HG03432 (cell line): ENCODE measurements at regions not wholly inside any gene's neighbourhood (a gene's known extent, or its start where the extent isn't known, plus 50 kb on each side); places are given as distances from the start of the nearest gene placed in this dataset.

ENCODE experiments used
- ATAC-seq: cut with Tn5 transposase; IDR thresholded peaks from one replicate; pipeline ENCODE4 v1.9.1; 2021; ENCODE audit warnings: mild to moderate bottlenecking, moderate library complexity; ENCODE audit not compliant: unreplicated experiment

DNA sequence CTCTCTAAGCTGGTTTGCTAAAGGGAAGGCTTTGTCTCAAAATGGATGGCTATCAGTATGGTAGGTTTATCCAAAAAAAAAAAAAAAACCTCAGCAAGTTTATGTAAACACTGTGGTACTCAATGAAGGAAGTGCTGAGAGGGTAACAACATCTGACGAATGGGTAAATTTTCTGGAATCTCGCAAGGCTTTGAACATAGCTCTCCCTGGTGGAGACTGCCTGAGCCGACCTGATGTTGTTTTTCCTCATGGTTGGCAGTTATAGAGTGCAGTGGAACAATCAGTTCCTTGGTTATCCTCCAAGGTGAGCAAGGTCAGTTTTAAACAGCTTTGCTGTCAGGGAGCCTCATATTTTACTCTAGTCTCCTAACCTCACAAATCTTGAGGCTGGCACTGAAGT, 94.6 kb downstream of the ZPLD1 start:
- no peak for ATAC-seq

DNA sequence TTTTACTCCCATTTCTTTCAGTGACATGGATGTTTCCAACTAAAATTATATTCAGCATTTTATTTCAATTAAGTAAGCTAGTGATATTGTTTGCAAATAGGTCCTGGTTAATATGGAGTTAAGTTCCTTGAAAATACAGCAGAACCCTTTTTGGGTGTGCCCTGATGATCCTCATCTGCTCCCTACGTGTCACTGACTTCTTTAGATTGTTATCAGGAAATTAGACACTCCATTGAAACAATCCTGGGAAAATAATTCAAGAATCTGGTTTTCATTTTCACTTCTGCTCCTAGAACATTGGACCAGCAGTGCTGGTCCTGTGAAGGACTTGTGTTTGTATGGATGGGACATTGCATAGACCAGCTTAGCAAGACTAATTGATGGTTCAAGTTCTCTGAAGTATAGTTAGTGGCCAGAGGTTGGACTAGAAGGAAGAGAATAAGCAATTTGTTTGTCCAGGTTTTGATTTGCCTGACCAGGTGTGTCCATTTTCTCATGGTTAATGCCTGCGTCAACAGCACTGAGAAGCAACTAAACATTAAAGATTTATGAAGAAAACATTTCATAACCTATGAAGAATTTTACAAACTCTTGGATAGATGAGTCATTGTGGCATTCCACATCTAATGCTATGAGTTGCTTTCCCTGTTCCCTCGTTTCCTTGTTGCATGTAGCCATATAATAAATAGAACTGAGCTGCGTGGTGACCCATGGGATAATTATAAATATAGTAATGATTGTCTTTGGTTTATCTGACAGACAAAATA, 95.8 kb downstream of the ZPLD1 start:
- no peak for ATAC-seq

DNA sequence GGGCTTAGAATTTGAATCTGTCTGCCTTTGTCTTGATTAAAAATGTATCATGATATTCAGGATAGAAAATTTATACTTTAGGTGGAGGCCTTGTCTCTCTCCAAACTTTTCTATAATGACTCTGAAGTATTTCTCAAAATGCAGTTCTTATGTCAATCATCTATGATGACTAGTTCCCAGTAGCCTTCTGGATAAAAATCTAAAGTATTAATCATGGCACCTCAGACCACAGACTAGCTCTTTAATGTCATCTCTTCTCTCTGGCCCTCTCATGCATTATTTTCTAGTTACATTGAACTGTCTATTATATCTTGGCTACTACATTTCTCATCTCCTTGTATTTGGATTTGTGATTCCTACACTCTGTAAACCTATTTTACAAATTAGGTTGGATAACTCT, 96.9 kb downstream of the ZPLD1 start:
- ATAC-seq, result no peak

DNA sequence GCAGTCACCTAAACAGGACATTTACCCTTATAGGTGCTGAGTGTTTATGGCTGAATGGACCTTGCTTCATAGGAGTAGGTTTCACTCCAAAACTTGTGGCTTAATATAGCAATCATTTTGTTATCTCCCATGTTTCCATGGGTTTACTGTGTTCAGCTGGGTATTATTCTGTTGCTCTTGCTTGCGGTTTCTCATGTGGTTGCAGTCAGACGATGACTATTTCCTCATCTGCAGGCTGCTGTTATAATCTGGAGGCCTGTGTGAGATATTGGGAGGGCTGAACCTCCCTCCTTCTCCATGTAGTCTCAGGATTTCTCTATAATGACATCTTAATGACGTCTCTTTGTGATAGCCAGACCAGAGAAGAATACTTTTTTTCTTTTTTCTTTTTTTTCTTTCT, 98.1 kb downstream of the ZPLD1 start:
- ATAC-seq, result no peak

DNA sequence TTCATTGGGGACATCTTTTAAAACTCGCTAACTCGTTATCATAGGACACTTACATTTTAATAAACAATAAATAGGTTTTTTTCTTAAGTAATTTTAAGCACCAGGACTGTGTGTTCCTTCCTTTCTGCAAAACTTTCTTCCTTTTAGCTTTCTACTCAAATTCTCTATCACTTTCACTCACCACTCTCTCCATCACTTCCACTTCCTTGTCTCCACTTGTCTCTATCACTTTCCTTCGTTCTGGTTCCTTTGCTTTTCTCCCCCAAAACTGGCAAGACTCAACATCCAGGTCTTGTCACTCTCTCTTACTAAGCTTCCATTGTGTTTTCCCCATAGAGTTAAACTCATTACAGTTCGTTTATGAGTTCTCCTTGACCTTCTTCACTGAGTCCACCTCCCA, 99.0 kb downstream of the ZPLD1 start:
- ATAC-seq, result no peak

DNA sequence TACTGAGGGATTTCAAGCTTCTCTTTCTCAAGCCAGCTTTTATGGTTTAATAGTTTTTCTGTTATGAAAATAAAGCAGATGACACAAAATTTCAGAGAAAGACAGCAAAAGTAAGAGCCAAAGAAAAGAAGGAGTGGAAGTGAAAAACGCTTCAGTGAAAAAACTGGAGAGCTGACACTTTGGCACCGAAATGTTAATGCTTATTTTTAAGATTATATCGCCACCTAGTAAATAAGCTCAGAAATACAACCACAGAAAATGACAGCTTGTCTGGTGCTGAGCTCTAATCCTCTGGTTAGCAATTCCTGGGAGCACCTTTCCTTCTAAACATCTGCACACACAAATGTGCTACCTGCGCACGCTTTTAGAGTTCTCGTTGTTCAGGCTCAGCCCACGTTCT, 101.6 kb downstream of the ZPLD1 start:
- no peak for ATAC-seq

DNA sequence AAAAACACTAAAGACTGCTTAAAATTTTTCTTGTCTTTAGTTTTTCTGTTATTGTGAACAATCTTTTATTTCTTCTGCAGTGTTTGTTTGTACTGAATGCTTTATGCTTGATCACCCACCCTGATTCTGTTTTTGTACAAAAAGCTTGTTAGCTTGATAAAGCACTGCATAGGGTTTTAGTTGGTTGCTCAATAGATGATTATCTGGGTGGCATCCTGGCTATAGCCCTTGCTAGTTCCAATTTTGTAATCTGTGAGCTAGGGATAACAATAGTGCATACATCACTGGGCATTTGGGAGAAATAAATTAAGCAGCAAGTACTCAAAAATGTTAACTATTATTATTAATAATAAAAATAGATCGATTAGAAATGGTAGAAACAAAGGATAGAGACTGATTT, 102.3 kb downstream of the ZPLD1 start:
- ATAC-seq, result no peak

DNA sequence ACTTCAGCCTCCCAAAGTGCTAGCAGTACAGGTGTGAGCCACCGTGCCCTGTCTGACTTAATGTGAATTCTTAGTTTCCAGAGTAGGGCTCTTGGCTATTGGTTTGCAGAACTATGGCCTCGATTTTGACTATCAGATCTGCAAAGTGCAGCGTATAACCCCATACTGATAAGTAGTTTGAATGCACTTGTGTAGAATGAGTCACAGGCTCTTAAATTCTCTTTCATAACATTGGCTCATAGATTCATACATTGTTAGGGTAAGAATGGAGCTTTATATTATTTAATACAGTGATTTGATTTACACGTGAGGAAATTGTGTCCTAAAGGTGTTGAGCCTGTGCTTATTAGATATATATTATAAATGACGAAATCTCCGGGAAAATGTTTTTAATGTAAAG, 109.9 kb downstream of the ZPLD1 start:
- ATAC-seq, result no peak

DNA sequence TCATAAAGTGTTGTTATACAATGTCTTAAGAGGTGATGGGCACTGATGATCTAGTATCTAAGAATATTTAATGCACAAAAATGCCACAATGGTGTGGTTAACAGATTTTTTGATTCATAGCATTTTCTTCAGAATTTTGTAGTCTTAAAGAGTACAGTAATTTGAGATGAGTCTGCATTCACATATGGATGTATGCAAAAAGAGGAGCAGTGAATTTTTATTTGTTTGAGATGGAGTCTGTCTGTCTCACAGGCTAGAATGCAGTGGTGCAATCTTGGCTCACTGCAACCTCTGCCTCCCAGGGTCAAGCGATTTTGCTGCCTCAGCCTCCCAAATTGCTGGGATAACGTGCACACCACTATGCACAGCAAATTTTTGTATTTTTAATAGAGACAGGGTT, 110.5 kb downstream of the ZPLD1 start:
- no peak for ATAC-seq

DNA sequence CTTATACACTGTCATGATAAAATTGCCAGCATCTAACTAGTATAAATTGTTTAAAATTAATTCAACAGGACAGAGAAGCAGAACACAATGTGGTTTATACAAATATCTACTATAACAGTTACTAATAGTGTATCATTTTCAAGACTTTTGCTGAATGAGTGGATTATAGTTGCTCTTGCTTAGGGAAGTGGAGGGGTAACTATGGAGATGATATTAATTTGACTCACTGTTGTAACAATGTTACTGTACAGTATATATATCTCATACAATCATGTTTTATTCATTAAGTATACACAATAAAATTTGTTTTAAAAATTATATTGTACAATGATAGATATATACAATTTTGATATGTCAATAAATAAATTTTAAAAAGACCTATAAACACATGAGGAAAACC, 119.1 kb downstream of the ZPLD1 start:
- no peak for ATAC-seq

DNA sequence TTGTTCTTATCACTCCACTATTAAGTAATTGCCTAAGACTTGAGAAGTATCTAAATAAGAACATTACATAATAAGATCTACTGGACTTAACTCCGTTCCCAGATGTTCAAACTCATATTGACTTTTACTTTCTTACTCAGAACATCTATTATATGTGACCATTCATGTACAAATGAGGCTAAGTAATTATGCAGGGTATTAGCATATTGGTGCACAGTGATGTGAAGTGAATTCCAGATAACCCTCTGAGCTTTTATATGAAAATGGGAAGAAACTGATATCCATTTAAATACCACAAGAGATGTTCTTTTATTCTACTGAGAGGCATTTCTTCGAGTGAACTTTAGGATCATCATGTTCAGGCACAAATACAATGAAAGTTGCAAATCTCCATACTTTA, 135.7 kb downstream of the ZPLD1 start:
- no peak for ATAC-seq

DNA sequence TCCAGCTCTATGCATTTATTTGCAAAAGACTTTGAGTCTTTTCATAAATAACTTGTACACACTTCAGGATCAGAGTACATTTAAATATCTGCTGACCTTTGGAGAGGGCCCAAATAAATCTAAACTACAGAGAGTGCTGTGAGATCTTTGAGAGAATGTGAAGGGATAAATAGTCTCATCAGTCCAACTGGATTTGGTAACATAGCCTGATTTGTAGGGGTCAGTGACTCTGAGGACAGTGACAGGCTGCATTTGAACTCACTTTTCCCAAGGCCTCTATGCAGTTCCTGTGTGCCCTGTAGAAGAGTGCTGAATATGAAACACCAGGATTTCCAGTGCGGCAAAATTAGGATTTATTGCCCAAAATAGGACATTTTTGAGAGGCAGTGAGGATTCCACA, 136.2 kb downstream of the ZPLD1 start:
- ATAC-seq, result no peak

DNA sequence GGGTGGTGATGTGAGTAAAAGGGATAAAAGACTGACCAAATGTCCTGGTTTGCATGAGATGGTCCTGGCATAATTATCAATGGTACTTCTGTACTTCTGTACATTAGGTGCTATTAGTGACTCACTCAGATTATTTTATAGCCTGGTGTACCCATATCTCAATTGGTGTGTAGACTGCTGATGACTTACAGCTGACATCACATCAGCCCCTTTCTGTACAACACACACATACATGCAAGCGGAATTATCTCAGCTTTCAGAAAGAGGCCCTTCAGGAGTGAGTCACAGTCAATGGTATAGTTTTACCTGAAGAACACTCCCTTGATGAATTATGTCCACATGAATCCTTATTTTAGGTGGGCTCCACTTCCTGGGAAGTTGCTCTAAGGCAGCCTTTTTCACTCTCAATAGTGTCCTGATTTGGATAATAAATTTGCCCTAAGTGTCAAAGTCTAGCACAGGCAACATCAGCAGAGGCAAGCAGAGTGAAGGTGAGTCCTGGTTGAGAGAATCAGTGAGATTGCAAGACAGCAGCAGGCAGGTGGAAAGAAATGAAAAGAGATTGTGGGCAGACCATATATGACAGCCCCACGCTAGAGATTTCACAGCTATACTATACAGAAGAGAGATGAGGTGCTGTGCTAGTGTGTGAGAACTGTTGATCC, 137.0 kb downstream of the ZPLD1 start:
- no peak for ATAC-seq

DNA sequence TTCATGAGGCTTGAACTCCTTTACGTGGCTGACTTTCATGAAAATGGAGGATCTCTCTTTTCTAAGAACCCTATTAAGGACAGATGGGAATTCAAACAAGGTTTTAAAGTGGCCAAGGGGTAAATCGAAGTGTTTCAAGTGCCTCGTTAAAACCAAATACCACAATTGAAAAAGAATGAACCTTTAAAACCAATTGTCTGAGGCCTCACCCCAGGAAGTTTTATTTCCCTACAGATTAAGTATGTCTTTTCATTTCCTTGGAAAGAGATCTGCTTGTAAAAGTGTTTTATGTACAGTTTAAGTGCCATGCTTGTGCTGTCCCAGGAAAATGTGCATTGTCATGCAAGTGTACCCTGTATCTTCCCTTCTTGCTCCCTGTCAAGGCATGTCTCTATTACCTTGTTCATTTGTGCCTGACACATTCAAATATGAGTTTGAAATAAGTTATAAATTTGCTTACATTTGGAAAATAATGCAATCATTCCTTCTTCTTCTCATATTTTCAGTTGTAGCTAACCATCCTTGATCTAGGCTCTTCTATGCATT, 138.7 kb downstream of the ZPLD1 start:
- no peak for ATAC-seq

DNA sequence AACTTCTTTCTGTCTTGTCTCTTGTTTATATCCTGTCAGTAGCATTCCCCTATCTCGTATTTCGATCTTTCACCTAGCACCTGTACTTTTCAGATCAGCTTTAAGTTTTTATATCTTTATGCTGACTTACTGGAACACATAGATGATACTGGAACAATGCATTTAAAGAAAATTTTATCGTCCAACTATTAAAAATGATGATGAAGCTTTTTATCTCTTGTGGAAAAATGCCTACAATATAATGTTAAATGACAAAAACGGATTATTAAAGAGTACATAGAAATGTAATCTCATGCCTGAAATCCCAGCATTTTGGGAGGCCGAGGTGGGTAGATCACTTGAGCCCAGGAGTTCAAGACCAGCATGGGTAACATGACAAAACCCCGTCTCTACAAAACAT, 139.5 kb downstream of the ZPLD1 start:
- no peak for ATAC-seq

DNA sequence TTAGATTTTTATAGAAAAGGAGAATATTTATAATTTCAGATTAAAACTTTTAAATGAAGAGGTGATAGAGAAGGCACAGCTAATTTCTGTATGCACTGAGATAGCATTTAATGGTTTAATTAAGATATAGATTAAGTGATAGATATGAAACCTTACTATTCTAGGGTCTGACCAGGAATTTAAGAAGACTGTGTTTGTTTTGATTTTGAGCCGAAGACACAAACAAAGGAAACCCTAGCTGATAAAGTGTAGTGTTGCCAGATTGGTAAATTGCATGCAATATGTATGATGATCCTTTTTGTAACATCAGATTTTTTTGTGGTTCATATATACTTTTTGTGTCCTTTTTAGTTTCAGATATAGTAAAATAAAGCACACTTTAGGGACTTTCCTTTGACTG, 141.8 kb downstream of the ZPLD1 start:
- no peak for ATAC-seq

DNA sequence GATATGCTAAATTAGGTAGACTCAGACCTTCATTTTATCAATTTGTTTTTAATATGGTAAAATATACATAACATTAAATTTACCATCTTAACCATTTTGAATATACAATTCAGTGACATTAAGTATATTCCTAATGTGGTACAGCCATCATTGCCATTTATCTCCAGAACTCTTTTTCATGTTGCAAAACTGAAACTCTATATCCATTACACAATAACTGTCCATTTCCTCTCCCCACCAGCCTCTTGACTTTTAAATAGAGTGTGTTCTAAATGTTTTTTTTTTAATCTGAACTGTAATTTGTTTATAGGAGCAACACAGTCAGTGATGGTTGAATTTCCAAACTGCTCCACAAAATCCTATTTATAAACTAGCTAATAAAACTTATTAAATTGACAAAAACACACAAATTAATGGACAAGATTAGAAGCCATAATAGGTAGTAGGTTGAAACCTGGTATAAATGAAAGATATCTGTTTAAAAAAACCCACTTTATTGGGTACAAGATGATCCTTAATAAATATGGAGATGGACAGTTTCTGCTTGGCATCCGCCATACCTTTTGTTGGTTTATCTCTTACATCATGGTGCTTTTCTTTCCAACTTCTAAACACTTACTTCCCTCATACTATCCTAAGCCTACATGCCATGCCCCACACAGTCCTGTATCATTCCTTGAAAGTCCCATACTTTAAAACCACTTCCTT, 142.4 kb downstream of the ZPLD1 start:
- no peak for ATAC-seq

DNA sequence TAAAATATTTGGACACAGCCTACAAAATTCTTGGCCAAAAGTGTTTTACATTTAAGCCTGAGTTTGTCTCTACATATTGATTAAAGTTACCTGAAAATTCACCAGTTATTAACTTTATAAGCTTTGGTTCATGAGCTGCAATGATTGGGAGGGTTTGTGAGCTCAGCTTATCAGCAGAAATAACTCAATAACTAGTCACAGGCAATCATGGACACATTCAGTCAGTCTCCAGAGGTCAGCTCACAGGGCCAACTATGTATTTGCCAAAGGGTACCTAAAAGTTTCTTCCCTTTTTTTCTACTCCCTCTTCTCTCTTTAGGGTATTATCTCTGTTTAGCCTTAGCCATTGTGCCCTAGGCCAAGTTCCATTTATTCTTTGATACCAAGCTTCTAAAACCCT, 145.9 kb downstream of the ZPLD1 start:
- no peak for ATAC-seq

DNA sequence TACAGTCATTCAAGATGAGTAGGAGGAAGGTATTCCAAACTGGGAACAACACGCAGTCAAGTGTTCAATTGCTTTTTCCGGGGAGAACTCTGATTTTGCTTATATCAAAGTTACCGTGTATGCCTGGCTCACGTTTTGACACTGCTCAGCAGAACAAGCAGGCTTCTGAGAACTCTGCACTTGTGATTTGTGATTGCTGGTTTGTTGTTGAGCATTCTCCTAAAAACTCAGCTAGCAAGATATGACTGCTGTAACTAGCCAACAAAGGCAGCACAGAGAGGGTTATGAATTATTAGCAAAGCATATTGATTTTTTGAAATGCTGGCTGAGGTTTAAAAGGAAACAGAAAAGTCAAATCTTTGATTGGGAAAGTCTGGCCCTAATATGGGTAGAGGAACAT, 151.7 kb downstream of the ZPLD1 start:
- no peak for ATAC-seq

DNA sequence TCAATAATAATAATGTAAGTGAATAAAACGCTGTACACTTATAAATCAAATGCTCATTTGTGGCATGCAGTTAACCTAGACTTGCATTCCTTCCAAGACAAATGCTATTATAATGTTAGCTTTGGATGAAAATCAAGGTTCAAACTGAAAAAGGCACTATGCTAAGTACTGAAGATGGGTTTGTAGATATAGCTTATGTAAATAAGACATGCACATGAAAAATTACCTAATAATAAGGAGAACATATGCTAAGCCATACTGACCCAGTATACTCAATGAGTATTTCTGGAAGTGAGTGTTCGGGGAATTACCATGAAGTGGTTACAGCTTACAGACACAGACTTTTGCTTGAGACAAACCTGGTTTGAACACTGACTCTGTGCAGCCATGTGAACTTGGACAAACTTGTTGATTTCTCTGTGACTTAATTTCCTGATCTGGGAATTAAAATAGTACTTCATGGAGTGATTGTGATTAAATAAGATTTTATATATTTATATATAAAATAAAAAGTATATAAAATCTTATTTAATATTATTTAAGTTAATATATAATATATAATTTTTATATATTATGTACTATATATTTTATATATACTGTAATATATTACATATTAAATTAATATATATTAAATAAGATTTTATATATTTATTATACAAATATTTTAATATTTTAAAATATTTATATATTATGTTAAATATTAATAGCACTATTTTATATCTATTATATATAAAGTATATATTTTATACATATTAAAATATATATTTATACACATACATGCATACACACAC, 159.2 kb downstream of the ZPLD1 start:
- ATAC-seq, result peak; percentile 37

DNA sequence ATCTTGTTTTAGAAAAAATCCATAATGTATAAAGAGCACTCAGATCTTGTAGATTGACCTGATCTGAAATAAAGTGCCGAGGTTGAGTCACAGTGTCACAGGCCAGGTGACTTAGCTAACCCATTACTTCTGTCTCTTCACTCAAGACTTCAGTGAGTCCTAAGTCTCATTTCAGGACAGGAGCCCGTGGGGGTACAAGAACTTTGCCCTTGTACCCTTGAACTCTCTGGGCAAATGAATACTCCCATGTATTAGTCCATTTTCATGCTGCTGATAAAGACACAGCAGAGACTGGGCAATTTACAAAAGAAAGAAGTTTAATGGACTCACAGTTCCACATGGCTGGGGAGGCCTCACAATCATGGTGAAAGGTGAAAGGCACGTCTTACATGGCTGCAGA, 160.2 kb downstream of the ZPLD1 start:
- ATAC-seq, result no peak
